Vagina (tissue), 2 donors: ENCODE measurements at regions not wholly inside any gene's neighbourhood (a gene's known extent, or its start where the extent isn't known, plus 50 kb on each side); places are given as distances from the start of the nearest gene placed in this dataset.
A peak's percentile ranks its signal among the peaks of the same experiment; 100 is the strongest.

Experiments
- DNase-seq, 2 donors: peaks; one replicate each; pipeline ENCODE4 v3.0.0-alpha.2; 2017; ENCODE audit errors: extremely low spot score in 2 of 2
- H3K27ac ChIP-seq: fragments of 200-600 bp; sonication (generic); one replicate; pipeline ENCODE4 v1.5.1; 2019
- H3K27me3 ChIP-seq: fragments of 200-600 bp; sonication (generic); one replicate; pipeline ENCODE4 v1.5.1; 2019
- H3K36me3 ChIP-seq, 2 donors: fragments of 200-600 bp; sonication (generic); one replicate each; pipeline ENCODE4 v1.5.1; 2017 to 2019
- H3K4me1 ChIP-seq: fragments of 200-600 bp; sonication (generic); one replicate; pipeline ENCODE4 v1.5.1; 2019
- H3K4me3 ChIP-seq, 2 donors: fragments of 200-600 bp; sonication (generic); 1 replicate in 1 of 2; 2 replicates in 1 of 2; pipeline ENCODE4 v1.5.1; 2016 to 2019
- H3K9me3 ChIP-seq: fragments of 200-600 bp; sonication (generic); one replicate; pipeline ENCODE4 v1.5.1; 2019
- CTCF ChIP-seq, 3 experiments: fragments of 450-650 bp in 2 of 3; fragments of 200-600 bp in 1 of 3; sonication (generic) in 1 of 3; IDR thresholded peaks; one replicate each; pipeline ENCODE4 v1.5.1; 2017 to 2019; ENCODE audit warnings: antibody characterized with exemption in 3 of 3, mild to moderate bottlenecking in 2 of 3, moderate library complexity in 2 of 3
- POLR2A ChIP-seq, 2 donors: fragments of 450-650 bp; IDR thresholded peaks; one replicate each; pipeline ENCODE4 v1.6.1; 2017; ENCODE audit warnings: antibody characterized with exemption in 2 of 2, mild to moderate bottlenecking in 2 of 2, moderate library complexity in 2 of 2
- POLR2AphosphoS5 ChIP-seq, 2 donors: sonication (generic); formaldehyde crosslinking; IDR thresholded peaks; one replicate each; pipeline ENCODE4 v1.9.0; 2017; ENCODE audit warnings: antibody characterized with exemption in 2 of 2, mild to moderate bottlenecking in 2 of 2, low read depth in 1 of 2; ENCODE audit not compliant: insufficient read depth in 1 of 2
- intact Hi-C: fragments of 100-400 bp; cut with DNase I; formaldehyde crosslinking; loops from one replicate; pipeline ENCODE4 v1.15.1; 2023

DNA sequence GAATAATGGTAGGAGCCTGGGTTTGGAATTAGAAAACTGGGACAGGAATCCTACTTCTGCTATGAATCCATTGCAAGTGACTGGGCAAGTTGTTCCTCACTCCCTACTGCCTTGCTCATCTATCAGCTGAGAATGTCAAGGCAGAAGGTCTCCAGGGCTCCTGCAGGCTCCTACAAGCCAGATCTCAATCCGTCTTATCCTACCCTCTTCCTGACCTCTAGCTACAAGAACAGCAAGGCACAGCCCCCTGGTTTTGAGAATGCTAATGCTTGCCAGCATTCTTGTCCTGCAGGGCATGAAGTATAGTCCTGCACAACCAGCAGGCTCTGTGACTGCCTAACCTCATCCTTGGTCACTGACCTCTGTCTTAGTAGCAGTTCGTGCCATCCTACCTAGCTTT is 141.9 kb upstream of the TNP1 start:
- intact Hi-C loops: no loop called here
- peak in 1 of 2 donors; percentile 72 for DNase-seq
- H3K27ac ChIP-seq: no peak overlapping the region
- H3K36me3 ChIP-seq: no peaks in the 10 kb centered on the region
- no peaks in the 10 kb centered on the region for H3K4me1 ChIP-seq
- H3K4me3 ChIP-seq: no peak overlapping the region
- TF ChIP-seq POLR2AphosphoS5 (IDR thresholded peaks at IDR 0.05; ENCODE audit: insufficient read depth in 1 of 2, low read depth in 1 of 2) (no peak), POLR2A (IDR thresholded peaks at IDR 0.05) (no peak), CTCF (IDR thresholded peaks at IDR 0.05) (no peak)
- H3K27me3 ChIP-seq: no peaks in the 10 kb centered on the region
- no peaks in the 10 kb centered on the region for H3K9me3 ChIP-seq

DNA sequence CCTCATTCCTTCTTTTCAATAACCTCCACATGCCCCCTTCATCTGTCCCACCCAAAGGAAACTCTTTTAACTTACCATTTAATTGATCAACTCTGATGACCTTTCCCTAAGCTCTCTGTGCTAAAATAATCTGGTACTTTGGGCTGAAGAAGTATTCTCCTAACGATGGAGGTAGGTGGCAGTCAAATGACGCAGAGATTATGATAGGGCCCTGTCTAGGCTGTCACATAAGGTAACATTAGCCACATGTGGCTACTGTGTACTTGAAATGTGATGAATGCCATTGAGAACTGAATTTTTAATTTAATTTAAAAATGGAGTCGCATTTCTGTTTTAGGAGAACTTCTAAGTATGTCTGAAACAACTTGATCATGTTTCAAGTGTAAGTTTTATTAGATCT is 140.5 kb upstream of the TNP1 start:
- no peak for DNase-seq
- H3K4me1 ChIP-seq: no peaks in the 10 kb centered on the region
- H3K9me3 ChIP-seq: no peaks in the 10 kb centered on the region
- no peaks in the 10 kb centered on the region for H3K36me3 ChIP-seq
- H3K27me3 ChIP-seq: no peaks in the 10 kb centered on the region
- no peak overlapping the region for H3K4me3 ChIP-seq
- H3K27ac ChIP-seq: no peak overlapping the region
- intact Hi-C loops: no loop called here
- TF ChIP-seq POLR2AphosphoS5 (IDR thresholded peaks at IDR 0.05; ENCODE audit: insufficient read depth in 1 of 2, low read depth in 1 of 2) (no peak), POLR2A (IDR thresholded peaks at IDR 0.05) (no peak), CTCF (IDR thresholded peaks at IDR 0.05) (no peak)

- Histone ChIP-seq H3K4me3 (no peak overlapping the region), H3K4me1 (peaks cover 14% of the 10 kb centered on the region), H3K36me3 (no peaks in the 10 kb centered on the region), H3K27ac (no peak overlapping the region), H3K27me3 (no peaks in the 10 kb centered on the region), H3K9me3 (no peaks in the 10 kb centered on the region)
- DNase-seq: peak in 1 of 2 donors; percentile 58
- TF ChIP-seq POLR2AphosphoS5 (IDR thresholded peaks at IDR 0.05; ENCODE audit: insufficient read depth in 1 of 2, low read depth in 1 of 2) (no peak), POLR2A (IDR thresholded peaks at IDR 0.05) (no peak), CTCF (IDR thresholded peaks at IDR 0.05) (no peak)
- intact Hi-C loops: no loop called here
Observed at GRCh38 chr2:216996279-216996845, 136.5 kb upstream of the TNP1 start.

- no peaks in the 10 kb centered on the region for H3K36me3 ChIP-seq
- H3K27ac ChIP-seq: peak overlapping the region; percentile 59
- H3K27me3 ChIP-seq: no peaks in the 10 kb centered on the region
- no peak overlapping the region for H3K4me3 ChIP-seq
- intact Hi-C loops: no loop called here
- H3K9me3 ChIP-seq: no peaks in the 10 kb centered on the region
- peak in 1 of 2 donors; percentile 79 for DNase-seq
- peaks cover 14% of the 10 kb centered on the region for H3K4me1 ChIP-seq
- TF ChIP-seq CTCF (IDR thresholded peaks at IDR 0.05) (no peak), POLR2AphosphoS5 (IDR thresholded peaks at IDR 0.05; ENCODE audit: insufficient read depth in 1 of 2, low read depth in 1 of 2) (no peak), POLR2A (IDR thresholded peaks at IDR 0.05) (no peak)
Observed at GRCh38 chr2:216994353-216994854, 134.5 kb upstream of the TNP1 start.

DNA sequence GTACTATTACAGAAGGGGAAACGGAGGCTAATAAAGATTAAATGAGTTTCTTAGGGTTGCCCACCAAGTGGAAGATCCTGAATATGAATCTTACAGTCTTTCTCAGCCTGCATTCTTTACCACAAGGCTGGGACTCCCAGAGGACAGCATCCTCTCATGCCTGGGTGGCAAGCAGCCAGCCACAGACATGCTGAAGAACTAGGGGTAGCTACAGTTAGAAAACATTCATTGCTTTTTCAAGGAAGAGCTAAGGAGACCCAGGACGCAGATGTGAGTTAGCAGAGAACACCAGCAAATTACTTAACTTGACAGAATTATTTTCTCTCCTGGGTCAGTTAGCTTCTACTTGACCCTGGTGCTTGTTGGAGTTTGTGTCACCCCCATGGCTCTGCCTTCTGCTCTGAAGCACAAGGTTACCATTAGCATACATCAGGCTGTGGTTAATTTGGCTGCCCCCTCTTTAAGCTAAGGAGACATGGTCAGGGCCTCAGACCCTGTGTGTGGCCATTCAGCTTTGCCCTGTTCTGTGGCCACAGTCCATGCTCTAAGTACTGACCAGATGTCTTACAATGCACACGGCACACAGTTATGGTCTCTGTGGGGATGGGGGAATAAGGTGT is 132.3 kb upstream of the TNP1 start:
- intact Hi-C loops: no loop called here
- no peak overlapping the region for H3K4me3 ChIP-seq

More for the DNA sequence above, 132.3 kb upstream of the TNP1 start:
- no peaks in the 10 kb centered on the region for H3K36me3 ChIP-seq
- H3K9me3 ChIP-seq: no peaks in the 10 kb centered on the region
- H3K27me3 ChIP-seq: no peaks in the 10 kb centered on the region
- H3K4me1 ChIP-seq: peaks cover 16% of the 10 kb centered on the region
- H3K27ac ChIP-seq: peak overlapping the region; percentile 45
- no peak for DNase-seq
- TF ChIP-seq POLR2AphosphoS5 (IDR thresholded peaks at IDR 0.05; ENCODE audit: insufficient read depth in 1 of 2, low read depth in 1 of 2) (no peak), POLR2A (IDR thresholded peaks at IDR 0.05) (no peak), CTCF (IDR thresholded peaks at IDR 0.05) (no peak)
